ENCODE measurements at regions not wholly inside any gene's neighbourhood (a gene's known extent, or its start where the extent isn't known, plus 50 kb on each side); places are given as distances from the start of the nearest gene placed in this dataset.

GRCh38 chr1:90295534-90295933 lies 300.6 kb downstream of the ZNF326 start:
- Histone ChIP-seq H3K79me2 (ENCODE audit: insufficient read depth, low read length) (no peaks in the 10 kb centered on the region), H3K27ac (ENCODE audit: low read depth, low read length) (no peak overlapping the region), H2AFZ (ENCODE audit: low read depth, low read length, poor library complexity, severe bottlenecking) (no peak overlapping the region), H3K27me3 (ENCODE audit: insufficient read depth, low read length) (peaks cover 34% of the 10 kb centered on the region; the same call in 1 of the 2 replicates), H3K4me3 (replicated peaks in 1 of 2; ENCODE audit: low read depth in 1 of 2, low read length in 2 of 2) (no peak overlapping the region), H3K4me2 (ENCODE audit: low read length) (no peak overlapping the region), H3K9me3 (ENCODE audit: control insufficient read depth in 1 of 2, insufficient read depth in 1 of 2, low read depth in 1 of 2, low read length in 2 of 2) (no peaks in the 10 kb centered on the region), H4K20me1 (ENCODE audit: insufficient read depth) (no peaks in the 10 kb centered on the region), H3K9me2 (ENCODE audit: insufficient read depth) (no peaks in the 10 kb centered on the region), H3K36me3 (ENCODE audit: control insufficient read depth in 1 of 2, insufficient read depth in 2 of 2, low read length in 2 of 2) (no peaks in the 10 kb centered on the region), H3K4me1 (ENCODE audit: control insufficient read depth in 1 of 2, insufficient read depth in 2 of 2, low read length in 2 of 2) (no peaks in the 10 kb centered on the region), H3K9ac (ENCODE audit: low read length) (no peak overlapping the region)
- RAD21 ChIA-PET (ENCODE audit: low non-redundant PET in 1 of 2, low total read pairs in 2 of 2, uncharacterized antibody in 2 of 2, unreplicated experiment in 2 of 2), result interaction anchor here in 1 of 2 experiments (0.6 kb wide), 1 partner anchor 35 kb away, joined by 3 read pairs; no protein-coding TSS in a partner anchor
- TF ChIP-seq, protein P1, sequence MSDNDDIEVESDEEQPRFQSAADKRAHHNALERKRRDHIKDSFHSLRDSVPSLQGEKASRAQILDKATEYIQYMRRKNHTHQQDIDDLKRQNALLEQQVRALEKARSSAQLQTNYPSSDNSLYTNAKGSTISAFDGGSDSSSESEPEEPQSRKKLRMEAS (IDR thresholded peaks at IDR 0.05), result no peak
- TF ChIP-seq CBX3 (IDR thresholded peaks at IDR 0.05; ENCODE audit: low read depth) (no peak), POLR2AphosphoS5 (IDR thresholded peaks at IDR 0.05; ENCODE audit: low read depth, low read length) (no peak), ZNF274 (IDR thresholded peaks at IDR 0.05; ENCODE audit: low read depth, low read length) (no peak)
- TF ChIP-seq, protein P2, sequence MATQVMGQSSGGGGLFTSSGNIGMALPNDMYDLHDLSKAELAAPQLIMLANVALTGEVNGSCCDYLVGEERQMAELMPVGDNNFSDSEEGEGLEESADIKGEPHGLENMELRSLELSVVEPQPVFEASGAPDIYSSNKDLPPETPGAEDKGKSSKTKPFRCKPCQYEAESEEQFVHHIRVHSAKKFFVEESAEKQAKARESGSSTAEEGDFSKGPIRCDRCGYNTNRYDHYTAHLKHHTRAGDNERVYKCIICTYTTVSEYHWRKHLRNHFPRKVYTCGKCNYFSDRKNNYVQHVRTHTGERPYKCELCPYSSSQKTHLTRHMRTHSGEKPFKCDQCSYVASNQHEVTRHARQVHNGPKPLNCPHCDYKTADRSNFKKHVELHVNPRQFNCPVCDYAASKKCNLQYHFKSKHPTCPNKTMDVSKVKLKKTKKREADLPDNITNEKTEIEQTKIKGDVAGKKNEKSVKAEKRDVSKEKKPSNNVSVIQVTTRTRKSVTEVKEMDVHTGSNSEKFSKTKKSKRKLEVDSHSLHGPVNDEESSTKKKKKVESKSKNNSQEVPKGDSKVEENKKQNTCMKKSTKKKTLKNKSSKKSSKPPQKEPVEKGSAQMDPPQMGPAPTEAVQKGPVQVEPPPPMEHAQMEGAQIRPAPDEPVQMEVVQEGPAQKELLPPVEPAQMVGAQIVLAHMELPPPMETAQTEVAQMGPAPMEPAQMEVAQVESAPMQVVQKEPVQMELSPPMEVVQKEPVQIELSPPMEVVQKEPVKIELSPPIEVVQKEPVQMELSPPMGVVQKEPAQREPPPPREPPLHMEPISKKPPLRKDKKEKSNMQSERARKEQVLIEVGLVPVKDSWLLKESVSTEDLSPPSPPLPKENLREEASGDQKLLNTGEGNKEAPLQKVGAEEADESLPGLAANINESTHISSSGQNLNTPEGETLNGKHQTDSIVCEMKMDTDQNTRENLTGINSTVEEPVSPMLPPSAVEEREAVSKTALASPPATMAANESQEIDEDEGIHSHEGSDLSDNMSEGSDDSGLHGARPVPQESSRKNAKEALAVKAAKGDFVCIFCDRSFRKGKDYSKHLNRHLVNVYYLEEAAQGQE (IDR thresholded peaks at IDR 0.05; ENCODE audit: low read depth), result no peak
- intact Hi-C loops (cut with micrococcal nuclease), result no loop called here
- ATAC-seq (no peak), DNase-seq (ENCODE audit: low read depth, low spot score) (no peak)
- POLR2A ChIA-PET, result no interaction called here
- CTCF ChIA-PET, result no interaction called here
- no TSS peak for BruUV-seq (replicated peaks)
